HUDEP-2 (cell line): ENCODE measurements at regions not wholly inside any gene's neighbourhood (a gene's known extent, or its start where the extent isn't known, plus 50 kb on each side); places are given as distances from the start of the nearest gene placed in this dataset.
A peak's percentile ranks its signal among the peaks of the same experiment; 100 is the strongest.

Experiments used
- DNase-seq, 76 experiments: peaks; one replicate each; lab custom pipeline; 2025; ENCODE audit not compliant: unreplicated experiment in 76 of 76; lab: John Stamatoyannopoulos, UW

- DNase-seq = no peak
Measured at GRCh38 chr3:18779704-18780103, 354.6 kb upstream of the SATB1 start.

- DNase-seq = no peak
Measured at GRCh38 chr3:18778598-18778997, 353.5 kb upstream of the SATB1 start.

- no peak for DNase-seq
Measured at GRCh38 chr3:18778094-18778493, 353.0 kb upstream of the SATB1 start.

DNA sequence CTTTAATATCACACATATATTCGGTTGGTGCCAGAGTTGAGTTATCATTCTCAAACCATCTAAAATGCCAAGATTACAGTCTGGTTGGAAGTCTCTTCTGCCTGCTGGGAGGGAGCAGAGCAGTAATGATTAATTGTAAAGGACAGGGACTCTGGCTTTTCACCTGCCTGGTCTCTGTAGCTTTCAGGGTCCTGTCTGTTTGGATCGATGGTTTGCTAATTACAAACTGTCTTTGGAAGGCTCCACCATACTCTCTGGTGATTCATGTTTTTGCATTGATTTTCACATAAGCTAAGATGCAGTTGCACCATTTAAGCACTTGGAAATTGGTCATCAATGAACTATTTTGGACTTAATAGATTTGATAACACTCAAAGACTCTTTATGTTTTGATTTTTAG lies 350.4 kb upstream of the SATB1 start:
- no peak for DNase-seq

DNA sequence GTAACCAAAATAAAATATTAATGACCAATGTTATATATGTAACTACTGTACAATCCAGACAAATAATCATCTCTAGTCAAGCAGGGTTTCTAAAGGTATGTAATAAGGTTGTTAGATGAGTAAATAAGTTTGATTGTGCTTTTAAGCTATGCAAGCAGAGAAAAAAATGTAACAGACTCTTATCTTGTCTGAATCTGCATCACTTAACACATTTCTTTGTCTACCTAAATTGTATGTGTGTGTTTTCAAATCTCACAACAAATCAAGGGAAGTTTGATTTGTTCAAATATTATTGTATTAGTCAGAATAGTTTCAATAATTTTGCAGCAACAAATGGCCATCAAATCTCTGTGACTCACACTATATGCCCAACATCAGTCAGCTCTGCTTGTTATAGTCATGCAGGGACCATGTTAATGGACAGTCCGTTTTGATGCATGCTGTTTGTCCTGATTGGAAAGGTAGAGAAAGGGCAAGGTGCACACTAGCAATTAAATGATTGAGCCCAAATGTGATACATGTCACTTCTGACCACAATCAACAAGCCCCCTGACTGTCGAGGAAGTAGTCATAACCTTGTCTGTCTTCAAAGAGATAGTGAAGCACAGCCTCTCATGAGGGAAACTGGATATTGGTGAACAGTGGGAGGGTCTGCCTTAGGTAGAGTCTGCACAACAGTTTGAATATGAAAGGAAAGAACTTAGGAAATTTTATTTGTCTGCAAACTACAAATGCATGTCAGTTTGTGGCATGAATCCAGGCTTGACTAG lies 349.4 kb upstream of the SATB1 start:
- DNase-seq = no peak

GRCh38 chr3:18772699-18773305 lies 347.7 kb upstream of the SATB1 start:
- DNase-seq = no peak

DNA sequence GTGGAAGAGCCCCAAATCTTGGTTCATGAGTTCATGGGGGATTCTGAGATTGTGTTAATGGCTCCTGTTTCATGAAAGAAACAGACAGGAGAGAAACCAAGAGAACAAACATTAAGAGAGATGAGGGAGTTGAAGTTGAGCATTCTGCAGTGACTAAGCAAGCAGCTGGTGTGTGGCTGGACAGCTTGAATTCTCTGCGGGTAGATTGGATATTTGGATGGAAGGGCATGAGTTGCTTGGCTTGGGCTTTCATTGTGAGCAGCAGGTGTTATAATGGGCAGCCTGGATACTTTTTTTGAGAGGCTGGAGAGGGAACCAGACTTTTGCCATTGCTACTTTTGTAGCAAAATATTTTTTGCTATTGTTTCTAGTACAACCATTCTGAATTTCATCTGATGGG lies 346.8 kb upstream of the SATB1 start:
- no peak for DNase-seq

DNA sequence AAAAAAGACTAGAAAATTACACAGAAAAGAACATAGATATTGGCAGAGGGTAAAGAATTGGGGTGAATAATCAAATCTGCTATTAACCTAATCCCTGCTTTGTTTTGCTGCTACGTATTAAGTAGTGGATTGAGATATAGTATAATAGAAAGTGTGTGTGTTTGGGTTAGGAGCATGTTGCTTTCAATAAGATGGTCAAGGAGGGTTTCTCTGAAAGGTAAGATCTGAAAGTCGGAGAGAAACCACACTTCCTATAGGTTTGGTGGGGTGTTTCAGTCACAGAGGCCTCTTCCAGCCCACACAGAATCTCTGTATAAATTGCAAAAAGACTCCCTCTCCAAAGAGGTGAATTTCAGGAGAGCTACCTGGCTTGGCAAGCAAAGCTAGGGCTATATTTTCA lies 345.7 kb upstream of the SATB1 start:
- no peak for DNase-seq

GRCh38 chr3:18767756-18768303 lies 342.7 kb upstream of the SATB1 start:
- no peak for DNase-seq

DNA sequence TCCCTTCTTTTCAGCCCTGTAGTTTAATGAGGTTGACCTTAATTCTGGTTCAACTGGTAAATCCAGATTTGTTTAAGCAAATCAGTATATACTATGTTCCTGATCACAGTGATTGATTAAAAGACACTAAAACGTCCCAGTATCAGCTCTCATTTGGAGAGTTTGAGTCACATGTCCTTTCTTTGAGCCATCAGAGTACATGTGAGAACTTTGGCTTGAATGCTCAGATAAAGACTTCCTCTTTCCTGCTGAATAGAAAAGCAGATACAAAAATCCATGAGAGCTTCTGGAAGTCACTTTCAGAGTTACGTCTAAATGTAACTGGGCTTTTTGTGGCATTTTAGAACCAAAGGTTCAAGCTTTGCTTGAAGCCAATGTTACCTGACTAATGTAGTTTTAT lies 341.8 kb upstream of the SATB1 start:
- DNase-seq = no peak

DNA sequence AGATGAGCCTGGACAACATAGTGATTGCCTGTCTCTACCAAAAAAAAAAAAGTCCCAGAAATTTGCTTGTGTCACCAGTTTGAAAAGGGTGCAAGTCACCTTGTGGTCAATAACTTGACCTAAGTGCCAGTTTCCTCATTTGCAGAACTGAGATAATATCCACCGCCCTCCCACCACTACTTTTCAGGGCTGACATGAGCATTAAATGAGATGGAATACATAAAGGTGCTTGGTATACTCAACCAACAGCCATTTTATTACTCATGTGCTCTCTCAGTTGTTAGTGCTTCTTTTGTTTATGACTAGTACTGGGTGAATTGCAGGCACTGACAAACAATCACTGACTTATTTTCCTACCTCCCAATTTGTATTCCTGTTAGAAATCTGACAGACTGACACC lies 340.5 kb upstream of the SATB1 start:
- DNase-seq = no peak

GRCh38 chr3:18765161-18765560 lies 340.0 kb upstream of the SATB1 start:
- DNase-seq = no peak

- no peak for DNase-seq
Measured at GRCh38 chr3:18761530-18761929, 336.4 kb upstream of the SATB1 start.

- DNase-seq = peak in 20 of 76 experiments; percentile 1 to 45 (median 26)
Measured at GRCh38 chr3:18758047-18758704, 333.0 kb upstream of the SATB1 start.

DNA sequence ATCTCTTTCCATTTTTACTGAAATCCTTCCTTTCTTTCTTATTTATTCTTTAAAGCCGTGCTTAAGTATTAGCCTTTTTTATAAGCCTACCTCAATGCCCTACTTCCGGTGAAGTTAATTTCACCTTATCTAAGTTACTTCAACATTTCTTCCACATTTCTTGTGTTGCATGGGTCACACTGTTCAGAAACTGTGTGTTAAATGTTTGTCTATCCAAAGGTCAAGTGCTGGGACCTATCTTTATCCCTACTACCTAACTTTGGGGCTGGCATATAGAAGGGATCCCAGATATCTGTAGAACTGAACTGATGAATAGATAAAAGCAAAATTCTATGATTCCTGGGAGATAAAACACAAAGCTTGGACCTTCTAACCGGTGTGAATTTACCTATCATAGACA lies 332.3 kb upstream of the SATB1 start:
- no peak for DNase-seq

DNA sequence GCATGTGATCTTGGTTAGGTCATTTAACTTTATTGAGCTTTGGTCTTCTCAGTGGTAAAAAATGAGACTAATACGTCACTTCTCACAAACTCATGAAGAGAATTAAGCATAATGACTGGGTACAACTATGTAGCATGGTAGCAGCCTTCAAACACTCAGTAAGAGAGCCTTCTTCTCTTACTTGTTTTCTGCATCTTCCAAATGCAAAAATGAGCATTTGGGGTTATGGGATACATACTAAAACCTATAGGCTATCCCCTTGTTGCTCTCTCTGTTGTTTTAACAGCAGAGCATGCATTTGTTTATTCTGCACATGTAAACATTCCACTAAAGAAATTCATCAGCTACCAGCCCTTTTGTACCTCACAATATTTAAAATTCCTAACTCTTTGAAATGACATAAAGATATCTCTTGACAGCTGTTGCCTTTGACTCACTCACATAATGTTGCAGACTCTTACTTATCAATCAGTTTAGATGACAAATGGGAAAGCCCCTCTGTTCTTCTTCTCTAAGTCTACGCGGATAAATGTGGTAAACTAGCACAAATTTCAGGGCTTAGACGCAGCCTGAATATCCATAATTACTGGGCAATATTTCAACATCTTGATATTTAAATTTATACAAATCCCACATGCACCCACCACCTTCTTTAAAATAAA lies 327.3 kb upstream of the SATB1 start:
- DNase-seq = no peak

DNA sequence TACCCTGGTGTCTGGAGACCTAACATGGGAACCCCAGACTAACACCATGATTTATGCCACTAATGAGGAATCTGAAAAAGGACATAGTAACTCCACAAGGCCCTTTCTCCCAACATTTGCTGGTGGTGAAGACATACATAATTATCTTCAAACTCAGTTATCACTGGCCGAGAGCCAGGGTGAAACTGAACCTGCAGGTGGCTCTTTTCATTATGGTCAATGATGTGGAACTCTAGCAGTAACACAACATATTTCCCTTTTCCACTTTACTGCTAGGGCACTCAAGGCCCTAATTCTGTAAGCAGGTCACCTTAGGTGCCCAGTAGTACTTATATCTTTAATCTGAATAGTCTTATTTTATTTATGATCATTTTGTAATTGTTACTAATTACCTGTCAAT lies 326.4 kb upstream of the SATB1 start:
- DNase-seq = no peak

DNA sequence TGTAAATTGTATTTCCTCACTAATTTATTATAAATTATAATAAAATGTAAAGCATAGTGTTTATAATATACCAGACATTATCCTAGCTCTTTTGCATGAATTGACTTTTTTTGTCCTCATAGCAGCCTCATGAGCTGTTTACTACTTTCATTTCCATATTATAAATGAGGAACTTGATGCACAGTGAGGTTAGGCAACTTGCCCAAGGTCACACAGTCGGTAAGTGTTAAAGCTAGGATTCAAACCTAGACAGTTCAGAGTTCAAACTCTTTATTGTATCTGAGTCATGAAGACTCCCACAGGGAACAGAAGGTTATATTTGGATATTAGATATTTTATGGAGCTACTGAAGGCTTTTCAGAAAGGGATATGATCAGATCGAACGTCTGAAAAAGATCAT lies 322.2 kb upstream of the SATB1 start:
- no peak for DNase-seq

DNA sequence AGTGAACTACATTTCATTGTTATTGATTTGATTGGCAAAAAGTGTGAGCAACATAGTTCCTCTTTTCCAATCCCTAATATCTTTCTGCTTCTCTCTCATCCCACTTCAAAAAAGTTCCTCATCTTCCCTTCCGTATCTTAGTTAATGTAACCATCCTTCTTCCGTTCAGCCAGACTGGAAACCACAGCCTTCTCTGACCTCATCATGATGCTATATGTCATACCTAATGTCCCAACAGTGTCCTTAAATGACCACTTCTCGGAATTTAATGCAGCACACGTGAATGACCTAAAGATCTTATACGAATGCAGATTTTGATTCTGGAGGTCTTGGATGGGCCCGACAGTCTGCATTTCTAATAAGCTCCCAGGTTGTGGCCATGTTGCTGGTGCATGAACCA lies 320.3 kb upstream of the SATB1 start:
- DNase-seq = no peak

DNA sequence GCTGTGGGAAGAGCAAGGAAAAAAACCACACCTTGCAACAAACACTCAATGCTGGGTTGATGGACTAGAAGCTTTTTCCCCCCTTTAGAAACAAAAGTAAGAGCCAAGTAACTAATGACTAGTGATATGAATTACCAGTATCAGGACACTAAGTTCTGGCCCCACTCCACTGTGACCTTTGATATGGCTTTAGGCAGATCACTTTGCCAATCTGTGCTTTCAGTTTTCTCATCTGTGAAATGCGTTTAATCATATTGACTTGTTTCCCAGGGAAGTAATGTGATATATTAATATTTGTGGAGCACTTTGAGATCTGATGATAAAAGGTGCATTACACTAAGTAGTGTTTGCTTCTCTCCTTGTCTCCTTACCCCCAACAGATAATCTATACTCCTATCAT lies 319.3 kb upstream of the SATB1 start:
- DNase-seq = no peak

- no peak for DNase-seq
Measured at GRCh38 chr3:18743761-18744160, 318.6 kb upstream of the SATB1 start.
